ENCODE measurements at regions not wholly inside any gene's neighbourhood (a gene's known extent, or its start where the extent isn't known, plus 50 kb on each side); places are given as distances from the start of the nearest gene placed in this dataset.

GRCh38 chr6:56407883-56408410, 160.6 kb upstream of the COL21A1 start:
- TF ChIP-seq GATA2 (IDR thresholded peaks at IDR 0.05; ENCODE audit: low read depth, low read length): no peak
- no peak for TF ChIP-seq GATA3 (IDR thresholded peaks at IDR 0.05; ENCODE audit: low read depth, low read length)

GRCh38 chr6:56406276-56407269, 159.2 kb upstream of the COL21A1 start:
- TF ChIP-seq GATA3 (IDR thresholded peaks at IDR 0.05; ENCODE audit: low read depth, low read length): no peak
- TF ChIP-seq GATA2 (IDR thresholded peaks at IDR 0.05; ENCODE audit: low read depth, low read length): no peak

GRCh38 chr6:56404599-56404998, 157.2 kb upstream of the COL21A1 start:
- TF ChIP-seq GATA2 (IDR thresholded peaks at IDR 0.05; ENCODE audit: low read depth, low read length) (no peak), GATA3 (IDR thresholded peaks at IDR 0.05; ENCODE audit: low read depth, low read length) (no peak)

GRCh38 chr6:56403745-56404144, 156.4 kb upstream of the COL21A1 start:
- TF ChIP-seq GATA2 (IDR thresholded peaks at IDR 0.05; ENCODE audit: low read depth, low read length) (no peak), GATA3 (IDR thresholded peaks at IDR 0.05; ENCODE audit: low read depth, low read length) (no peak)

GRCh38 chr6:56401477-56402070, 154.2 kb upstream of the COL21A1 start:
- TF ChIP-seq GATA2 (IDR thresholded peaks at IDR 0.05; ENCODE audit: low read depth, low read length) (no peak), GATA3 (IDR thresholded peaks at IDR 0.05; ENCODE audit: low read depth, low read length) (no peak)

- TF ChIP-seq GATA3 (IDR thresholded peaks at IDR 0.05; ENCODE audit: low read depth, low read length) (no peak), GATA2 (IDR thresholded peaks at IDR 0.05; ENCODE audit: low read depth, low read length) (no peak)
These were observed 152.9 kb upstream of the COL21A1 start for GRCh38 chr6:56400273-56400672.

GRCh38 chr6:56399672-56400263, 152.4 kb upstream of the COL21A1 start:
- no peak for TF ChIP-seq GATA3 (IDR thresholded peaks at IDR 0.05; ENCODE audit: low read depth, low read length)
- no peak for TF ChIP-seq GATA2 (IDR thresholded peaks at IDR 0.05; ENCODE audit: low read depth, low read length)

- TF ChIP-seq GATA3 (IDR thresholded peaks at IDR 0.05; ENCODE audit: low read depth, low read length) (no peak), GATA2 (IDR thresholded peaks at IDR 0.05; ENCODE audit: low read depth, low read length) (no peak)
These were observed 151.9 kb upstream of the COL21A1 start for GRCh38 chr6:56399250-56399671.

GRCh38 chr6:56396435-56396834, 149.1 kb upstream of the COL21A1 start:
- TF ChIP-seq GATA2 (IDR thresholded peaks at IDR 0.05; ENCODE audit: low read depth, low read length) (no peak), GATA3 (IDR thresholded peaks at IDR 0.05; ENCODE audit: low read depth, low read length) (no peak)

GRCh38 chr6:56393615-56394612, 146.5 kb upstream of the COL21A1 start:
- TF ChIP-seq GATA3 (IDR thresholded peaks at IDR 0.05; ENCODE audit: low read depth, low read length) (no peak), GATA2 (IDR thresholded peaks at IDR 0.05; ENCODE audit: low read depth, low read length) (no peak)

GRCh38 chr6:56388415-56388755, 141.0 kb upstream of the COL21A1 start:
- TF ChIP-seq GATA2 (IDR thresholded peaks at IDR 0.05; ENCODE audit: low read depth, low read length) (no peak), GATA3 (IDR thresholded peaks at IDR 0.05; ENCODE audit: low read depth, low read length) (no peak)

- no peak for TF ChIP-seq GATA3 (IDR thresholded peaks at IDR 0.05; ENCODE audit: low read depth, low read length)
- TF ChIP-seq GATA2 (IDR thresholded peaks at IDR 0.05; ENCODE audit: low read depth, low read length): no peak
These were observed 140.4 kb upstream of the COL21A1 start for GRCh38 chr6:56387621-56388414.
